GM21423 (cell line): ENCODE measurements at regions not wholly inside any gene's neighbourhood (a gene's known extent, or its start where the extent isn't known, plus 50 kb on each side); places are given as distances from the start of the nearest gene placed in this dataset.
"Not testable (repeated sequence)": the region's sequence is repeated elsewhere in the genome, so short reads cannot be mapped to it uniquely, and the experiment has no call there.

ENCODE experiments used
- ATAC-seq: cut with Tn5 transposase; IDR thresholded peaks from one replicate; pipeline ENCODE4 v1.9.1; 2021; ENCODE audit warnings: mild to moderate bottlenecking, moderate library complexity; ENCODE audit not compliant: unreplicated experiment

GRCh38 chr10:130261306-130261705, 125.1 kb downstream of the GLRX3 start:
- ATAC-seq, result no peak

DNA sequence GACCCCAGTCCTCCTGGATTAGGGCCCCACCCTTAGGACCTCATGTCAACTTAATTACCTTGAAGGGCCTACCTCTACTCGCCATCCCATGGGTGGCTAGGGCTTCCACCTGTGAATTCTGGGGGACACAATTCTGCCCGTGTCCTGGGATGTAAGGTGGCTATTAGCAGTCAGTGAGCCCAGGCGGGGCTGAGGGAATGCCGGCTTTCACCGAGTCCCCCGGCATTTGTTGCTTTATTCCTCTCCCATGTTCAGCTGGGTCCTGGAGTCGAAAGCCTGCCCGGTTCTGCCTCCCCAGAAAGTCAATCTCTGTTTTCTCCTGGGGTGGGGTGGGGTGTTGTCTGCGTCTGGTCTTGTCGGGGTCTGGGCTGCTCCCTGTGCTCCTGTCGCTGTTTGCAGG, 125.6 kb downstream of the GLRX3 start:
- no peak for ATAC-seq

DNA sequence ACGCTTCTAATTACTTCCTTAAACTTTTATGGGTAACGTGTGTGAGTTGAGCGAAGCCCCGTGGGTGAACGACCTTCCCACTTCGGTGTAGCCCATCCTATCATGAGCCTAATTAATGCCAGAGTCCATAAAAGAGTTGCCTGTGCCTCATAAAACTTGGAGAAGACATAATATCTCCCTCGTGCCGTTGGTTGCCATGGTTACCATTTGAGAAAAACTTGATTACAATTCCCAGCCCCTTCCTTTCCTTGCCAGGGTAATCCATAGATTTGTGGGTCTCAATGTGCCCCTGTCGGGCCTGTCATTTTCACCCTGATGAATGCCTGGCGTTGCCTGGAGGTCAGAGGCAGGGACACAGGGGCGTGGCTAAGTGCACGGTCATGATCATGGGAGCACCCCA, 127.1 kb downstream of the GLRX3 start:
- ATAC-seq, result no peak

DNA sequence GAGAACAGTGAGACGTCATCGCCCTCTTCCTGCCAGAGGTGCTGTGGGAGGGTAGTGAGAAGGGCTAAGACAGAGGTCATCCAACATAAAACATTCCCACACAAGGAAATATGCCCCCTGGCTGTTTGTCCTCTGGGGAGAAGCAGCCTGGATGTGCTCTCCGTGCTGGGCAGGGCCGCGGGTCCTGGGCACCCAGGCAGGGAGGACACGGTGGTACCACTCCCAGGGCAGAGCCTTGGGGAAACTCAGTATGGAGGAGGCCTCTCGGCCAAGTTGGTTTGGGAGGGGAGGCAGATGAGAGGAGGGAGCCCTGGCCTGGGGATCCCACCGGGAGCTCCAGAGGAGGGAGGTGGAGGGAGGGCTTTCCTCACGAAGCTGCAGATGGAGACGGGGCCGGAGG, 129.4 kb downstream of the GLRX3 start:
- ATAC-seq, result no peak

GRCh38 chr10:130282492-130283218, 146.5 kb downstream of the GLRX3 start:
- no peak for ATAC-seq

DNA sequence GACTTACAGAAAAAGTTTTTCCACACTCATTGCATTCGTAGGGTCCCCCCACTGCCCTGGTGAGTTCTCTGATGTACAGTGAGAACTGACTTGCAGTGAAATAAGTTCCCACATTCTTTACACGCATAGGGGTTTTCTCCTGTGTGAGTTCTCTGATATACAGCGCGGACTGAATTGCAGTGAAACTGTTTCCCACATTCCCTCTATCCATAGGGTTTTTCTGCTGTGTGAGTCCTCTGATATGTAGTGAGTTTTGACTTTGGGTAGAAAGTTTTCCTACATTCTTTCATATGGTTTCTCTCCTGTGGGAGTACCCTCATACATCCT, 147.0 kb downstream of the GLRX3 start:
- no peak for ATAC-seq

DNA sequence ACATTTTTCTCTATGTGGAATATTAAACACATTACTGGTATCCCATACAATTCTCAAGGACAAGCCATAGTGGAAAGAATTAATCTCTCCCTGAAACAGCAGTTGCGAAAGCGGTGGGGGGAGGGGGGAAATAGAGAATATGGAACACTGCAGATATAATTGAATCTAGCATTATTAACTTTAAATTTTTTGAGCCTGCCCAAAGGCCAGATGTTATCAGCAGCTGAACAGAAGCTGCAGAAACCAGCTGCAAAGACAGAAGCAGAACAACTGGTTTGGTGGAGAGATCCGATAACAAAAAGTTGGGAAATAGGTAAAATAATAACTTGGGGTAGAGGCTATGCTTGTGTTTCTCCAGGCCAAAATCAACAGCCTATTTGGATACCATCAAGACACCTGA, 159.6 kb downstream of the GLRX3 start:
- ATAC-seq, result not testable (repeated sequence)

- peak; percentile 57 for ATAC-seq
Observed at GRCh38 chr10:130300608-130301020, 164.4 kb downstream of the GLRX3 start.

- peak; percentile 50 for ATAC-seq
Observed at GRCh38 chr10:130301021-130301892, 165.1 kb downstream of the GLRX3 start.

GRCh38 chr10:130326954-130327353, 190.8 kb downstream of the GLRX3 start:
- ATAC-seq, result no peak

DNA sequence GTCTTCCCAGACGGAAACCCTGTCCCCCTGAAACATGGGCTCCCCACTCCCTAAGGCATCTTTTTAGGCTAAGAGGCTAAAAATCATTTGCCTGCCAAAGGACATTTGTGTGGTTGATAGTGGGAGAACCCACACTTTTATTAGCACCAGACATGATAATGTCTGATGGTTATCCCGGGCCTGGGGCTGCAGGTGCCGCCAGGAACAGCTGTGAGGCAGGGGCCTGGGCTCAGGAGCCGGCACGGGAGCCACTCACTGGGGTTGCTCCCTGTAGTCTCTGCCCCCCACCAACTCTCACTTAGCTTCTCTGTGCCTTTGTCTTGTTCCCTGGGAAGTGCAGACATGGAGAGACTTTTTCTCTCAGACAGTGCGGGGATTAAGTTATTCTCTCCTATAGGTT, 193.6 kb downstream of the GLRX3 start:
- no peak for ATAC-seq

GRCh38 chr10:130333185-130333584, 197.0 kb downstream of the GLRX3 start:
- ATAC-seq, result no peak

DNA sequence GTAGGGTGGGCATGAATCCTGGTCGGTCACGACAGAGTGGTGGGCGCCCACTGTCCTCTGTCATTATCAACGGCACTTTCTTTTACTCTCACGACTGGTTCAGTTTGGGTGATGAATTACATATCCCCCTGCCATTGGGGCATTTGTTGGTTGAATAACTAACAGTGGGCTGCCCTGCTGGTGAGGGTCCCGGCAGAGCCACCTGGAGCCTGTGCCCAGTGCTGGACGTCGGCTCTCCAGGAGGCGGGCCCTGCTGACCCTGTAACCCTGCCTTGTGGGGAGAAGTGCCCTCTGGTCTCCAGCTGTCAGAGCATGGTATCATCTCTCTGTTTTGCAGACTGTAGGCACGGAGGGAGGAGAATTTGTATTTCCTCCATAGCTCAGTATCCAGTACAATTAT, 199.1 kb downstream of the GLRX3 start:
- ATAC-seq, result no peak

DNA sequence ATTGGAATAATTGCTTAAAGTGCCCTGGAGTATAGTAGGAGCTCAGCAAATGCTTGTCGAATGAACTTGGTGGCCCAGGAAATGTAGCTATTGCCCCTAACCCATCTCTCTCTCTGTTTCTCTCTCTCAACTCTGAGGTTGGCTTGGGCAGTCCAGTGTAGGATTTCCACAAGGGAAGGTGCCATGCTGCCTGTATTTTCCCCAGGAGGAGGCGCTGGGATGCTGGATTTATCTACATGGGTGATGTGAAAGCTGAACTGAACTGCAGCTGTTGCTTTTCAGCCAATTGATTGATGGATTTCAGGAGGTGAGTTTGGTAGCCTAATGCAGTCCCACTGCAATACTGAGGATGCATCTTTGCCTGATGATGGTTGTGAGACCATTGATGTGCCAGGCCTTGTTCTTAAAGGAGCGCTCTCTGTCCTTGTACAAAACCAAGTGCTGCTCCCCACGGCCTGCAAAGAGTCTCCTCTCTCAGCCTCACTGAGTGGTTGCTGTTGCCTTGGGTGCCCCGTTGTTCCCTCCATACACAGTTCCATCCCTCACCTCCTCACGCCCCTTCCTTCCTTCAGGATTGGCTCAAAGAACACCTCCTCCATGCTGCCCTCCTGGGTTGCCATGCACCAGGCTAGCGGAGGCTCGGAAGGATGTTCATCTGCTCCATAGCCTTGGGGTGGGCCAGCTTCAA, 200.6 kb downstream of the GLRX3 start:
- ATAC-seq, result no peak

DNA sequence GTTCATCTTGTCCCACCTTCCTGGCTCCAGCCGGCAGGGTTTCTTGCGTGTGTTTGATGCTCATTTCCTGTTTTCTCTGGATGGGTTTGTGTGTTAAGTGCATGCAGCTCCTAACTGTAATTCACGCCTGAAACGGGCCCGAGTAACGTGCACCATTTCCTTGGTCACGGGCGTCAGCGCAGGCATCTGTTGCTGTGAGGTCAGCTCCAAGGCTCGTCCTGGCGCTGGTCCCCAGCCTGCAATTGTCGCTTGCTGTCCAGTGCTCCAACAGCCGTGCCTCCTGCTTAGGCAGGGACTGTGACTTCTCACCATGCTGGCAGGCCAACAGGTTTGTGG, 201.1 kb downstream of the GLRX3 start:
- ATAC-seq, result no peak

- no peak for ATAC-seq
Observed at GRCh38 chr10:130337696-130338635, 201.8 kb downstream of the GLRX3 start.

GRCh38 chr10:130338636-130339024, 202.4 kb downstream of the GLRX3 start:
- no peak for ATAC-seq

DNA sequence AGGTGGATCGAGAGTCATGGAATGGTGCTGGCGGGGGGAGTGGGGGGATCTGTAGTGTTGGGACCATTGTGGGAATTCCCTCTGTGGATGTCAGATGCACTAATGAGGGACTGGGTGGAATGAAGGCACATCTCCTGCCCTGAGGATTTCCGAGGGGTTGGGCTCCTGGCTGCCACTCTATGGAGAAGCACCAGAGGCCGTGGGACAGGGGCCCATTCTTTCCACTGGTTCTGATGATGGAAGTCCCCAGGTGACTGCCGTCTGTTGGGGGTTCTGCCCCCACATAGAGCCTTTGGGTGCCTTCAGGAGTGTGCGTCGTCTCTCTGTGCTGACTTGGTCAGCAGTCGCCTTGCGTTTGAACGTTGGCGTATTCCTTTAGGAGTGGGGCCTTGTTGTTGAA, 202.9 kb downstream of the GLRX3 start:
- no peak for ATAC-seq

DNA sequence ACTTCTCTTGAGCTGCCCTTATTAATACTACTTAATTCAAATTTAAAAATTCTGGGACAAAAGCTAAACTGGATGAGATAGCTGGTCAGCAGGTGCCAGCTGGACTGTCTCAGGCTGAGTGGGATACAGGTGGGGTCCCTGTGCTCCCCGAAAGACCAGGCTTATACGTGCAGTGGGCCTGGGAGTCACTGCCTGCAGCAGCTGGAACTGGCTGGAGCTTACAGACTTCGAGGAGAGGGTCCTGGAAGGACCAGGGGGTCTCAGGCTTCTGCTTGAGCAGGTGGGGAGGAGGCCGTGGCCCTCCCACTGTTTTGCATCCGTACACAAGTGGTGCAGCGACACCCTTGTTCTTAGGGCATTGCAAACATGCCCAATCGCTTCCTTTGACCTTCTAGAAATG, 203.7 kb downstream of the GLRX3 start:
- ATAC-seq, result no peak

DNA sequence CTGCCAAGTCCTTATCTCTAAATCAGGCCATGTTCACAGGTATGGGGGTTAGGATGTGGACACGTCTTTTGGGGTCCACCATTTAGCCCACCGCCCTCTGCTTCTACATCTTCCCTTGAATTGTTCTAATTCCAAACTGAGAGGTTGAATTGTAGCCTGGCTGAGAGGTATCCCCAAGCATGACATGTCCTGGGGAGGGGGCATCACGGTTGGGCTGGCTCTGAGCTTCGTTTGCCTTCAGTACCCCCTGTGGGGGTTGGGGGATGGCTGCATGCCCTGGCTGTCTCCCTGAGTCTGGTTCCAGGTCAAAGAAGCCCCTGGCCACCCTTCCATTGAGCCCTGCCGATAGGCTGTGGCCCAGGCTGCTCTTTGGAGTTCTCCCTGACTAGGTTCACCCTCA, 204.6 kb downstream of the GLRX3 start:
- ATAC-seq, result no peak

DNA sequence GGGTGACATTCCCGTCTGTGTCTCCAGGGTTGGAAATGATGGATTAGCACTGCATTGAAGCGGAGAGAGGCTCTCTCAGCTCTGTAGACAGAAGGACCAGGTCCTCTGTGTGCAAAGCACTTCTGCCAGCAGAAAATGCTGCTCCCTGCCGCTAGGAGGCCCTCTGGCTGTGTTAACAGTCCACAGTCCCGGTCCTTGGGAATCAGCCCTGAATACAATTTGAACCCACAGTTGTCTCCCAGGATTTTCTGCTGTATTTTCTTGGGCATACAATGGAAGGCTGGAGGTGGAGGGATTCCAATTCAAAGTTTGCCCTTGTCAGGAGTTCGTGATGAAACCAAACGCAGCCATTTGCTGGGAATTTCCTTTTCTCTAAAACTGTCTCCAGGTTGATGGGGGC, 205.2 kb downstream of the GLRX3 start:
- no peak for ATAC-seq
